CD4-positive, alpha-beta T cell treated with Interleukin-17A for 1 hour (primary cell): ENCODE measurements at regions not wholly inside any gene's neighbourhood (a gene's known extent, or its start where the extent isn't known, plus 50 kb on each side); places are given as distances from the start of the nearest gene placed in this dataset.
"Not testable (repeated sequence)": the region's sequence is repeated elsewhere in the genome, so short reads cannot be mapped to it uniquely, and the experiment has no call there.

Experiments
- DNase-seq: peaks from one replicate; pipeline ENCODE4 v3.0.0-alpha.2; 2020

- DNase-seq, result no peak
Measured at GRCh38 chr10:44300666-44301649, 83.9 kb downstream of the CXCL12 start.

- no peak for DNase-seq
Measured at GRCh38 chr10:44298713-44299112, 86.2 kb downstream of the CXCL12 start.

- DNase-seq, result no peak
Measured at GRCh38 chr10:44297963-44298362, 86.9 kb downstream of the CXCL12 start.

GRCh38 chr10:44295644-44296241 lies 89.2 kb downstream of the CXCL12 start:
- DNase-seq, result no peak

- no peak for DNase-seq
Measured at GRCh38 chr10:44294726-44295412, 90.0 kb downstream of the CXCL12 start.

GRCh38 chr10:44293842-44294241 lies 91.1 kb downstream of the CXCL12 start:
- DNase-seq, result no peak

- DNase-seq, result no peak
Measured at GRCh38 chr10:44293306-44293778, 91.6 kb downstream of the CXCL12 start.

- no peak for DNase-seq
Measured at GRCh38 chr10:44292390-44293002, 92.4 kb downstream of the CXCL12 start.

- DNase-seq, result no peak
Measured at GRCh38 chr10:44291091-44291490, 93.8 kb downstream of the CXCL12 start.

- DNase-seq, result no peak
Measured at GRCh38 chr10:44289125-44289524, 95.8 kb downstream of the CXCL12 start.

GRCh38 chr10:44287408-44287807 lies 97.5 kb downstream of the CXCL12 start:
- no peak for DNase-seq

GRCh38 chr10:44284198-44285084 lies 100.5 kb downstream of the CXCL12 start:
- no peak for DNase-seq

GRCh38 chr10:44282626-44283300 lies 102.1 kb downstream of the CXCL12 start:
- no peak for DNase-seq

- no peak for DNase-seq
Measured at GRCh38 chr10:44281662-44282061, 103.2 kb downstream of the CXCL12 start.

GRCh38 chr10:44281089-44281613 lies 103.7 kb downstream of the CXCL12 start:
- DNase-seq, result no peak

- DNase-seq, result no peak
Measured at GRCh38 chr10:44280226-44281014, 104.5 kb downstream of the CXCL12 start.

GRCh38 chr10:44279426-44280126 lies 105.3 kb downstream of the CXCL12 start:
- no peak for DNase-seq

- no peak for DNase-seq
Measured at GRCh38 chr10:44278837-44279324, 106.0 kb downstream of the CXCL12 start.

- DNase-seq, result not testable (repeated sequence)
Measured at GRCh38 chr10:44268435-44268948, 116.4 kb downstream of the CXCL12 start.
